PC-9 (cell line): ENCODE measurements at regions not wholly inside any gene's neighbourhood (a gene's known extent, or its start where the extent isn't known, plus 50 kb on each side); places are given as distances from the start of the nearest gene placed in this dataset.
"Not testable (repeated sequence)": the region's sequence is repeated elsewhere in the genome, so short reads cannot be mapped to it uniquely, and the experiment has no call there.

Experiments used
- CTCF ChIP-seq: fragments of 200-600 bp; sonication (generic); conservative IDR thresholded peaks from 2 replicates; pipeline ENCODE4 v1.6.1; 2017; ENCODE audit warnings: mixed run types, antibody characterized with exemption, mild to moderate bottlenecking, moderate library complexity
- EZH2 ChIP-seq: fragments of 200-600 bp; sonication (generic); IDR thresholded peaks from 2 replicates; pipeline ENCODE4 v1.8.0; 2017; ENCODE audit warnings: antibody characterized with exemption, low read depth

- TF ChIP-seq CTCF, EZH2: not testable (repeated sequence)
These were observed 171.6 kb downstream of the PLS3 start for GRCh38 chrX:115732530-115732929.
